Ramos (cell line): ENCODE measurements at regions not wholly inside any gene's neighbourhood (a gene's known extent, or its start where the extent isn't known, plus 50 kb on each side); places are given as distances from the start of the nearest gene placed in this dataset.
"Not testable (repeated sequence)": the region's sequence is repeated elsewhere in the genome, so short reads cannot be mapped to it uniquely, and the experiment has no call there.

Experiments used
- in situ Hi-C: fragments of 300-500 bp; cut with MboI; formaldehyde crosslinking; loops from one replicate; pipeline ENCODE4 v1.14.3; 2022; ENCODE audit warnings: low sequenced_read_pairs; ENCODE audit not compliant: unreplicated experiment

DNA sequence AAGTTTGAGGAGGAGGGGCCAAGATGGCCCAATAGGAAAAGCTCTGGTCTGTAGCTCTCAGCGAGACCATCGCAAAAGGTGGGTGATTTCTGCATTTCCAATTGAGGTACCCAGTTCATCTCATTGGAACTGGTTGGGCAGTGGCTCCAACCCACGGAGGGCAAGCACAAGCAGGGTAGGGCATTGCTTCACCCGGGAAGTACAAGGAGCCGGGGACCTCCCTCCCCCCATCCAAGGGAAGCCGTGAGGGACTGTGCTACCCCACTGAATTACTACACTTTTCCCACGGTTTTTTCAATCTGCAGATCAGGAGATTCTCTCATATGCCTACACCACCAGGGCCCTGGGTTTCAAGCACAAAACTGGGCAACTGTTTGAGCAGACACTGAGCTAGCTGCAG is 58.0 kb upstream of the EFCAB3 start:
- in situ Hi-C loops = no loop called here

DNA sequence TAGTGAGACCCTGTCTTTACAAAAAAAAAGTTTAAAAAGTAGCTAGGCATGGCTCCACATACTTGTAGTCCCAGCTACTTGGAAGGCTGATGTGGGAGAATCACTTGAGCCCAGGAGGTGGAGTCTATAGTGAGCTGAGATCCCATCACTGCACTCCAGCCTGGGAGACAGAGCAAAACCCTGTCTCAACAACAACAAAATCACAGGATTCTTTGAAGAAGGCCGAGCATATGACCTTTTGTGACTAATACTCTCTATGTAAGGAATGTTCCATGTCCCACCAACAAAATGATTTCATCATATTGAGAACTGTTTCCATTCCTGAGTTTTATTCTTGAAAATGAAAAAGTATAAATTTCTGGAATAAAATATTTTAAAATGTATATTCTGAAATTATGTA is 58.9 kb upstream of the EFCAB3 start:
- in situ Hi-C loops = no loop called here

DNA sequence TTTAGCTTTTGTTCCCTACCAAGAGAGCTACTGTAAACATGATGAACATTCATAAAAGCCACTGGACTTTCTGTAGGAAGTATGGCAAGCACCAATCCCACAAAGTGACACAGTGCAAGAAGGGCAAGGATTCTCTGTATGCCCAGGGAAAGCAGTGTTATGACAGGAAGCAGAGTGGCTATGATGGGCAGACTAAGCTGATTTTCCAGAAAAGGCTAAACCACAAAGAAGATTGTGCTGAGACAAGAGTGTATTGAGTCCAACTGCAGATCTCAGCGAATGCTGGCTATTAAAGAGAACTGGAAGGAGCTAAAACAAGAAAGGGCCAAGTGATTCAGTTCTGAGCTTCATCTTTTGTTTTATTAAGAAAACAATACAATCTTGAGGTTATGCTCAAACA is 60.5 kb upstream of the EFCAB3 start:
- in situ Hi-C loops = no loop called here

DNA sequence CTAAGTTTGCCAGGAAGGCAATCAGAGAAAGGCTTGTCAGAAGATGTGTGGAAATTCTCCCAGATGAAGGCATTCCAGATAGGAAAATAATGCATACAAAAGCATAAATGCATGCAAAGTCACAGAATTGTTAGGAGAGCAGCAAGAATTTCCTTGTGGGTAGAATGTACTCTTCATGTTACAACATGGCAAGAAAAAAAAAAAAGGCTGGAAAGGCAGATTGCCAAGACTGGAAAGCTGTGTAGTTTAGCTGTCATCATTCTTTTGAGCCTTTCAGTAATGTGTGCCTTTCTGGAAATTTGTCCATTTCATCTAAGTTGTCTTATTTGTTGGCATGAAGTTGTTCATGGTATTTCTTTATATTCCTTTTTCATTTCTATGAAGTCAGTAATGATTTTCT is 71.0 kb upstream of the EFCAB3 start:
- in situ Hi-C loops = no loop called here

DNA sequence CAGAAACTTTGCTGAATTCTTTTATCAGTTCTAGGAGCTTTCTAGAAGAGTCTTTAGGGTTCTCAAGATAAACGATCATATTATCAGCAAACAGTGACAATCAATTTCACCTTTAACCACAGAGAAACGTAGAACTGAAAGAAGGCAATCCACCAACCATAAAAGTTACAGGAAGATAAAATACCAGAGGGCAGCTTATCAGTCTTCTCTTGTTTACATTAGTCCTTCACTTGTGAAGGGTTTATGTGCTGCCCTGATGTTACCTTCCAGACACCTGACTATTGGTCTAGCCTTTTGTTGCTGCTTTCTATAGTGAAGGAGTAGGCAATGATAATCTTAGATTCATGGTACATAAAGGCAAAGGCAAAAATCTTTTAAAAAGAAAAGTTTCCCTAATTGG is 73.2 kb upstream of the EFCAB3 start:
- in situ Hi-C loops = no loop called here

DNA sequence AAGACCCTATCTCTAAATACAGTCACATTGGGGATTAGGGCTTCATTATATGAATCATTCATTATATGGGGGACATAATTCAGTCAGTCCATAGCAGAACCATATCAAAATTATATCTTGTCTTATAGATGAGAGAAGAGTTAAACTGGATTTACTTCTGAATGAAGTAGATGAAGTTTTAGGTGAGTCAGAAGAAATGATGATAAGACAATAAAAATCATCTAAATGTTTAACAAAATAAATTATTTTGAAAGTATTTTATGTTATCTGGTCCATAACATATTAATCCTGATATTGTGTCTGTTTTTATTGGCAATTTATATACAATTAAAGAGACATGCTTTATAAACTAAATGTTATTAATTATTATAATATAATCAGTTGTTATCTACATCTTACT is 76.9 kb upstream of the EFCAB3 start:
- in situ Hi-C loops = no loop called here

DNA sequence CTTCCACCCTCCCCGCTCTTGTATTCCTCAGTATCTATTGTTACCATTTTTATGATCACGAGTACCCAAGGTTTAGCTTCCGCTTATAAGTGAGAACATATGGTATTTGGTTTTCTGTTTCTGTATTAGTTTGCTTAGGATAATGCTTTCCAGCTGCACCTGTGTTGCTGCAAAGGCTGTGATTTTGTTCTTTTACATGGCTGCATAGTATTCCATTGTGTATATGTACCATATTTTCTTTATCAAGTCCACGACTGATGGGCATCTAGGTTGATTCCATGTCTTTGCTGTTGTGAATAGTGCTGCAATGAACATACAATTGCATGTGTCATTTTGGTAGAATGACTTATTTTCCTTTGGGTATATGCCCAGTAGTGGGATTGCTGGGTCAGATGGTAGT is 79.7 kb upstream of the EFCAB3 start:
- in situ Hi-C loops = no loop called here

DNA sequence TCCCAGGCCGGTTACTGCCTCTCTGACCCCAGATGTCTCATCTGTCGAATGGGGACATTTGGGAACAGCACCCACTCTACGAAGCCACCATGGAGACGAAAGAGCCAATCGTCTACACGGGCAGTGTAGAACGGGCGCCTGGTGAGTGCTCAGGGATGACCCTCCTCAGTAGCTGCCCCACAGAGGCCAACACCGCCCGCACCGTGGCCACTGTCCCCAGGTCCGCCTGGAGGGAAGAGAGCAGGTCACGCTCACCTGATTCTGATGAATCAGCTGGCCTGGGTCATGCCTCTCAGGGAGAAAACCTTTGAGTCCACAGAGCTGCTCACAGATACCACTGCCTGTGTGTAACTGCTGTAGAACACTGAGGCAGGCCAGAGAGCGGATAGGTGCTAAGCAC is 105.1 kb upstream of the EFCAB3 start:
- in situ Hi-C loops = not testable (repeated sequence)

DNA sequence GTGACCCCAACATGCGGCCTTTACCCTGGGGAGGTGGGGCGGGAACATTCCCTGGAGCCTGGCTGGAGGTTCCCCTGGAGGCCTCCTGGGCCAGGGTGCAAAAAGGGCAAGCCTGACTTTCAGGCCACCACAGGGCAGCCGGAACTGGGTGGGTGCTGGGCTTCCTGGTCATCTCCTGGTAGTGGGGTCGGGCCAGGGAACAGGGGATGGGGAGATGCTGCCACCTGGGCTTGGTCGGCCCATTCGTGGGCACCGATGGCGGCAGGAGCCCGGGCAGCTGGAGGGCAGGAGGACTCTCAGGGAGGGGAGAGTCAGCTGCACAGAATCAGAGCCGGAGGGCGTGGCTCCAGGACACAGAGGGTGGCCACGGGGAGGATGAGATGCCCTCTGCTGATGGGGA is 112.0 kb upstream of the EFCAB3 start:
- in situ Hi-C loops = not testable (repeated sequence)

DNA sequence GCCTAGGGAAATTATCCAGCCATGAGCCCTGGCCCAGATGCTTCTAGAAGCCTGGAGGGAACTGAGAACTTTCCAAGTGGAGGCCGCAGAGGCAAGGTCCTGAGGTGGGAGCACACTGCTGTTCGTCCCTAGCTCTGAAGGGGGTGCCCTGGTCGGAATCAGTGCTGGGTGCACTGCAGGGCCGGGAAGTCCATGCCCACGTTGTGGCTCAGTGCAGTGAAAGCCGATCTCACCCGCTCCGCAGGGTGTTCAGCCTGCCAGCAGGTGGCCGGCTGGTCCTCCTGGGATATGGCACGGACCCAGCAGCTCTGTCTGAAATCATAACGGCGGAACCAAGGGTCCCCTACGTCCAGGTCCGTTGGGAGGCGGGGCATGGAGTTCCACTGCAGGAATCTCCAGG is 115.4 kb upstream of the EFCAB3 start:
- in situ Hi-C loops = not testable (repeated sequence)

DNA sequence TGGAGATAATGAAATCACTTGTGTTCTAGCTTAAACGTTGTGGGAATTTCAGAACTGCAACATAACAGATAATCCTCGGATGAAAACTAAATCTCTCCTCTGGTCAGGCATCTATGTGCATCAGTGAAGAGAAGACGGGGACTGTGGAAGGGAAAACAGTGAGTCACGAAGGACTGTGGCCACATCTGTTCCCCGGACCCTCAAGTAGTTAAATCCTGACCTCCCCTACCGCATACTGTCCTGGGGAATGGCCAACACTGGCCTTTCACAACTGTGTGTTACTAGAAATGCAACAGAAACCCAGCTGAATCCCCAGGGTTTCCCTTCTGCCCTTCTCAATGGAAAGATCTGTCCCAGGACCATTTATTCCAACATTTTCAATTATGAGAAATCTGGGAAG is 124.6 kb upstream of the EFCAB3 start:
- in situ Hi-C loops = not testable (repeated sequence)

DNA sequence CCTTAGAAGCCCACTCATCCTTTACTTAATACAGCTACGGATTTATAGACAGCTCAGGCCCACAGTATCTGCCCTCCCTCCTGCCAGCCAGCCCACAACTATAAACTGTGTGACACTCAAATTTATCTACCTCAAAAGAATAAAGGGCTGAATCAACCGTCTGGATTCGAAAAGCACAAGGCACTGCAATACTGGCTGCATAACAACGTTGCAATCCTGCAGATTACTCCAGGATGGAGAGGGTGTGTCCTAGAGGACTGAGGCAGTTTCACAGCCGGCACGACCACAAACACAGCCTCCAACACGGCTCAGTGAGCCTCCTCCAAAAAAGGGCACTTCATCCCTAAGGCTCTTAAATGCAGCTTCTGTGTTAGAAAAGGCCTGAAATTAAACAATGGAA is 138.3 kb upstream of the EFCAB3 start:
- in situ Hi-C loops = loop anchor here (25.0 kb wide), 1 partner anchor 605 kb away; no protein-coding TSS in a partner anchor

DNA sequence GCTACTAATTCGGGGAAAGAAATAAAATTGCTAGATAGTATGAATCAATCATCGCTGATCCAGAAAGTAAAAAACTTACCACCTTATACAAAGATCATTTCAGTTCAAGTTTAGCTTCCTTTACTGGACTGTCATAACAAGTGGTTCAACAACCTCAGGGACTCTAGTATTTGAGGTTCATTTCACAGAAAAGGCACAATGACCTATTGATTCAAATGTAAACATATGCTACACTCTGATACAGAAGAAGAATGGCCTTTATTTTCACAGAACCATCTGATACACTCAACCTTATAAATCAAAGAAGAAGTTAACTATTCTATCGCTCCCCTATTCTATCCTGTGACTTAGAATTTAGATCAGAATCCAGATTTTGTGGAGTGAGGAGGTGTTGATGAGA is 140.8 kb upstream of the EFCAB3 start:
- in situ Hi-C loops = loop anchor here (25.0 kb wide), 1 partner anchor 602 kb away; no protein-coding TSS in a partner anchor

DNA sequence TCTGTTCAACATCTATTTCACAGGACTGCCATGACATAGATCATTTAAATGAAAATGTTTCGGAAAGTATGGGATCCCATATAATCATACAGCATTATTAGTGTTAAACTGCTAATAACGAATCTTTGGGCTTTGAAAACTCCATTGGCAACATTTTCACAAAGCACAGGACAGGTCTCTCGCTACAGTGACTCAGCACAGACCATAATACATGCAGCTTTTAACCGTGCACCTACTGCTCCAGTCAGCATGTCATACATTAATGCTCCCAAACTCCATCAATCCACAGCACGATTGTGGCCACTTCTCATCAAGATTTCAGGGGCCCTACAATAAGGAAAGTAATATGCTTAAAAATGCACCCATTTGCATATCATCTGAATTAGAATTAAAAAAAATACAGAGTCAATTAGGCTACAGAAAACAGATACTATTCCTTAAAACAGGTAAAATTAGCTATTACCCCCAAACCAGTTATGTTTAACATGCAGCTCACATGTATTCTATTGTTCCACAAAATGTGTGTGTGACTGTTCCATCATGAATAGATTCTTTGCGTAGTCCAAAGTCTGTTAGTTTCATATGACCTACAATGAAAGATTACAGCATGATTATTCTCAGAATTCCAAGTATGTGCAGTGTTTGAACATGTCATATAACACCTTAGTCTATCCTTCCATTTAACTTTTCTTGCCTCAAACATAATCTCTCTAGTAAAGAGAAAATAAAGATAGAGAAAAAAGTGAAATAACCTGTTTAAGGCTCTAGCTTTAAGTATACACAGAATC is 141.6 kb upstream of the EFCAB3 start:
- in situ Hi-C loops = loop anchor here (25.0 kb wide), 1 partner anchor 601 kb away; no protein-coding TSS in a partner anchor

DNA sequence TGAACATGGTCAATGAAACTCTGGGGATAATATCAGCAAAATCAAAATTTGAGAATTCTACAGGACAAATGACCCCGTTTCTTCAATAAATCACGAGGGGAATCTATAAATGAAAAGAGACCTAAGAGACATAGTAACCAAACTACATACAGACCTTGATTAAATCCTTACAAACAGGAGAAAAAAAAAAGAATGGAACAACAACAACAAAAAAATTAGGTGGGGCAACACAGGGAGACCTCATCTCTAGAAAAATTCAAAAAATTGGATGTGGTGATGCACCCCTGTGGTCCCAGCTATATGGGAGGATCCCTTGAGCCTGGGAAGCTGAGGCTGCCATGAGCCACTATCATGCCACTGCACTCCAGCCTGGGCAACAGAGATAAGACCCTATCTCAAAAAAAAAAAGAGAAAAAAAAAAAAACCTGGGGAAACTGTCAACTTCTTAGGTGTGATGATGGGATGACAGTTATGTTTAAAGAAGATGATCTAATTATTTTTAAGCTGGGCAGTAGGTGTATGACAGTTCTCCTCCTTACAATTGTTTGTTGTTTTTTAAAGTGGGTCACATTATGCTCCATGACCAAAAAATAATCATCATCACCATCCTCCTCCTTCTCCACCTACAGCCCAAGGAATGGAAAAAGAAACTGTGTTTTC is 146.4 kb upstream of the EFCAB3 start:
- in situ Hi-C loops = loop anchor here (25.0 kb wide), 1 partner anchor 597 kb away; no protein-coding TSS in a partner anchor

DNA sequence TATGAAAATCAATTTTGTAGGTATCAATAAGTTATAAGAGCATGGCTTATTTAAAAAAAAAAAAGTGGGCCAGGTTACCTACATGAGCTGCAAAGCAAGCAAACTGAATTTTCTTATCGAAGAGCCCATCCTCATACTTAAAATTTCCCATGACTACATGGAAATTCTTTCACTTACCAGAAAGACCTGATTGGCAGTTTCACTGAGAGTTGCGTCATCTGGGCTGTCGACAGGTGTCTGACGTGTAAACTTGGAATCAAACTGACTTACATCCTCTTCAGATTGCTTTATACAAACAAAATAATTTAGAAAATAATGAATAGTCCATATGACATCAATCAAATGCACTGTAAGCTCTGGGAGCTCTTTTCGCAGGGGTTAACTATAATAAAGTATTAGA is 149.1 kb upstream of the EFCAB3 start:
- in situ Hi-C loops = loop anchor here (25.0 kb wide), 1 partner anchor 594 kb away; no protein-coding TSS in a partner anchor

DNA sequence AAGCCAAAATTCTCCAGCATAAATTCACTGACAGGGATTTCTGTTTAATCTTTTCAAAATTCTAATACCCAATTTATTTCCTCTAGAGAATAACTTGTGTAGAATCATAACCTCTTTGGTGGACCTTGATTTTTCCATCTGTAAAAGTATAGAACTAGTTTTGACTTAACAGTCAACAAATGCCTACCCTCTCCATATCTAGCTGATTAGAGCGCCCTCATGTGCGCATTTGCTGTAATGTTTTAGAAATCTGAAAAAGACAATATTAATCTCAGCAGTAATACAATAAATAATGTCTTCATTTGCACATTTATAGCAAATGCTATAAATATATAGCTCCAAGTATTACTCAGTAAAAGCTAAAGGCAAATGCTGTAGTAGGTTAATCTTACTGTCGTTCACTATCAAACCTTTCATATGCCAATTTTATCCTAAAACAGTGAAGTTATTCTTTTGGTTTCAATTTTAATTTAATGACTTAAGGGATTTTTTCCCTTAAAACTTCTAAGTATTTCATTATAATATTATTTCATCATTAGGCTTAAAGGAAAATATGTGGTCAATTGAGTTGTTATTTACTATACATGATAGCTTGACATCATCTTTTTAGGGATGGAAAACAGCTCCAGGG is 153.6 kb upstream of the EFCAB3 start:
- in situ Hi-C loops = loop anchor here (25.0 kb wide), 1 partner anchor 589 kb away; no protein-coding TSS in a partner anchor

DNA sequence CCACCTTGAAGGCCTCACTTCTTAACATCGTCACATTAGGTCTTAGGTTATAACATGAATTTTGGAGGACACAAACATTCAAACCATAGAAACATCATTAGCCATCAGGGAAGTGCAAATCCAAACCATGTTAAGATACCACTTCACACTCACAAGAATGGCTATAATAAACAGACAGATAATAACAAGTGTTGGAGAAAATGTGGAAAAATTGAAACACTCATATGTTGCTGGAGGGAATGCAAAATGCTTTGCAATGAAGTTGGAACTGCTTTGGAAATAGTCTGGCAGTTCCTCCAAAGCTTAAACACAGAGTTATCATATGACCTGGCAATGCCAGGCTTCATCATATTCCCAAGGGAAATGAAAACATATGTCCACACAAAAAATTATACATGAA is 156.8 kb upstream of the EFCAB3 start:
- in situ Hi-C loops = not testable (repeated sequence)

DNA sequence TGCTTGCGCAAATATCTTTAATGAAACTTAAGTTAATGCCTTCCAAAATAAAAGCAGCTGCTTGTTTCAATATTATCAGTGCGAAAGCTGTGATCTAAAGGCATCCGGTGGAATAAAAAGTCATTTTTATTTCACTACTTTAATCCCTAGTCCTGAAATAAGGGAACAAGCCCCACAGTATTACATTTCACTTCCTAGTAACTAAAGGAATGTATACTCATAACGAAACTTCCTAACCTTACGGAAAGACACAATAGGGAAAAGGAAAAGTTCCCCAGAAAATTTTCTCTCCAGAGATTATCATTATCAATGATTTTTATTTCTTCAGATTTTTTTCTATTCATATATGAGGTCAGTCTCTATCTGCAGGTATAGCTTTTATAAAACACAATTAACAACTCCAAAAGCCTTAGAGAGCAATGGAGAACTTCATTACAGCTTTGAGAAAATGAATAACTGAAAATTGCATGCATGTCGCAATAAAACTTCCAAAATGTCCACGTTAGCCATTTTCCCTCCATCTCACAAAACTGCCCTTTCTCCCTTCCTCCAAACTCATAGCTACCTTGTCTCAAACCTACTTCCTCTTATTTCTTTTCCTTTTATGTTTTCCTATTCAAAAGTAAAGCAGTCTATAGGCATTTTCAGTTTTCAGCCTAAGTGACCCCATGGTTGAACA is 154.3 kb upstream of the MED13 start:
- in situ Hi-C loops = no loop called here

DNA sequence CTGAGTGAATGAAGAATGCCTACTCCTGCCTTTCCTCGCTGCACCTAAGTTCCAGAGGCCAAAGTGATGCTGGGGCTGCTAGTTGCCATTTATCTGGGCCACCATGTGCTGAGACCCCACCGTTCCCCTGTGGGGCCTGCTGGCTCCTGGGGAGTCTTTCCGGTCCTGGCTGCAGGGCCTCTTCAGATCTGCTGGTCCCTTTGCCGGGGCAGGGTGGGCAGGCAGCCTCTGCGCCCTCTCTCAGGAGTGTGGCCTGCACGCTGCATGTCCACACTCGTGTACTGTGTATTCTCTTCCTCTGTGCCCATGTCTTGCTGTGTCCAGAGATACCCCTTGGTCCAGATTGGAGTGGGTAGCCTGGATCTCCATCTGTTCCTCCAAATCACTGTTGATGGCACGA is 151.8 kb upstream of the MED13 start:
- in situ Hi-C loops = no loop called here

DNA sequence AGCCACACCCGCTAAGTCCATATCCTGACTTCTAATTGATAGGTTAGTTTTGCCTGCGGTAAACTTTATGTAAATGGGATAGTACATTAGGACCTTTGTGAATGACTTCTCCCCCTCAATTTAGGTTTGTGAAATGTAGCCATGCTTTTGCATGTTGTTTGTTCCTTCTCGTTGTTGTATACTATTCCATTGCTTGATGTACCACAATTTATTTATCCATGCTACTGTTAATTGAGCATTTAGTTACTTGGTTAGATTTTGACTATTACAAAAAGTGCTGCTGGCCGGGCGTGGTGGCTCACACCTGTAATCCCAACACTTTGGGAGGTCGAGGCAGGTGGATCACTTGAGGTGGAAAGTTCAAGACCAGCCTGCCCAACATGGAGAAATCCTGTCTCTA is 150.8 kb upstream of the MED13 start:
- in situ Hi-C loops = not testable (repeated sequence)
